T-helper 1 cell treated with Interleukin-12 subunit alpha and Interleukin-12 subunit beta and Interleukin-4 antibody, amounts not matched to agents 30 μg/mL and 1 μg/mL, for 36 hours (primary cell): ENCODE measurements at regions not wholly inside any gene's neighbourhood (a gene's known extent, or its start where the extent isn't known, plus 50 kb on each side); places are given as distances from the start of the nearest gene placed in this dataset.
A peak's percentile ranks its signal among the peaks of the same experiment; 100 is the strongest.

Experiments used
- H3K27ac Mint-ChIP-seq: one replicate; pipeline ENCODE4 v1.8.0; 2021; ENCODE audit warnings: mild to moderate bottlenecking, mixed read lengths
- H3K27me3 Mint-ChIP-seq: one replicate; pipeline ENCODE4 v1.8.0; 2021; ENCODE audit warnings: low read depth, mixed read lengths
- H3K36me3 Mint-ChIP-seq: one replicate; pipeline ENCODE4 v1.8.0; 2021; ENCODE audit warnings: low read depth, mixed read lengths
- H3K4me1 Mint-ChIP-seq: one replicate; pipeline ENCODE4 v1.8.0; 2021; ENCODE audit warnings: low read depth, mixed read lengths
- H3K4me3 Mint-ChIP-seq: one replicate; pipeline ENCODE4 v1.8.0; 2021; ENCODE audit warnings: mild to moderate bottlenecking, moderate library complexity, mixed read lengths
- H3K9me3 Mint-ChIP-seq: one replicate; pipeline ENCODE4 v1.8.0; 2021; ENCODE audit warnings: mixed read lengths

- Mint-ChIP-seq H3K27me3 (no peaks in the 10 kb centered on the region), H3K4me3 (no peak overlapping the region), H3K4me1 (no peaks in the 10 kb centered on the region), H3K36me3 (no peaks in the 10 kb centered on the region), H3K9me3 (no peaks in the 10 kb centered on the region), H3K27ac (no peak overlapping the region)
Observed at GRCh38 chr1:115192200-115192767, 103.0 kb upstream of the TSPAN2 start.

GRCh38 chr1:115191691-115192090 is 102.4 kb upstream of the TSPAN2 start:
- no peaks in the 10 kb centered on the region for H3K9me3 Mint-ChIP-seq

GRCh38 chr1:115190540-115191170 is 101.4 kb upstream of the TSPAN2 start:
- no peaks in the 10 kb centered on the region for H3K9me3 Mint-ChIP-seq
- no peaks in the 10 kb centered on the region for H3K4me1 Mint-ChIP-seq
- H3K27ac Mint-ChIP-seq, result no peak overlapping the region
- H3K36me3 Mint-ChIP-seq, result no peaks in the 10 kb centered on the region
- no peaks in the 10 kb centered on the region for H3K27me3 Mint-ChIP-seq
- no peak overlapping the region for H3K4me3 Mint-ChIP-seq

More at GRCh38 chr1:115191691-115192090, 102.4 kb upstream of the TSPAN2 start:
- Mint-ChIP-seq H3K27me3 (no peaks in the 10 kb centered on the region), H3K27ac (no peak overlapping the region), H3K36me3 (no peaks in the 10 kb centered on the region), H3K4me3 (no peak overlapping the region), H3K4me1 (no peaks in the 10 kb centered on the region)

GRCh38 chr1:115189814-115190539 is 100.7 kb upstream of the TSPAN2 start:
- Mint-ChIP-seq H3K27me3 (no peaks in the 10 kb centered on the region), H3K36me3 (no peaks in the 10 kb centered on the region), H3K27ac (no peak overlapping the region), H3K9me3 (no peaks in the 10 kb centered on the region), H3K4me3 (no peak overlapping the region), H3K4me1 (peaks cover 1% of the 10 kb centered on the region)

- Mint-ChIP-seq H3K4me3 (no peak overlapping the region), H3K9me3 (no peaks in the 10 kb centered on the region), H3K27me3 (no peaks in the 10 kb centered on the region), H3K36me3 (no peaks in the 10 kb centered on the region), H3K27ac (no peak overlapping the region), H3K4me1 (peaks cover 10% of the 10 kb centered on the region)
Observed at GRCh38 chr1:115188680-115189395, 99.5 kb upstream of the TSPAN2 start.

GRCh38 chr1:115186711-115187265 is 97.5 kb upstream of the TSPAN2 start:
- Mint-ChIP-seq H3K27ac (no peak overlapping the region), H3K27me3 (no peaks in the 10 kb centered on the region), H3K4me1 (peaks cover 10% of the 10 kb centered on the region), H3K9me3 (no peaks in the 10 kb centered on the region), H3K36me3 (no peaks in the 10 kb centered on the region), H3K4me3 (no peak overlapping the region)

GRCh38 chr1:115185336-115185735 is 96.0 kb upstream of the TSPAN2 start:
- H3K27ac Mint-ChIP-seq, result no peak overlapping the region
- H3K27me3 Mint-ChIP-seq, result no peaks in the 10 kb centered on the region
- no peak overlapping the region for H3K4me3 Mint-ChIP-seq
- H3K4me1 Mint-ChIP-seq, result peaks cover 10% of the 10 kb centered on the region
- H3K36me3 Mint-ChIP-seq, result no peaks in the 10 kb centered on the region
- no peaks in the 10 kb centered on the region for H3K9me3 Mint-ChIP-seq

GRCh38 chr1:115184951-115185331 is 95.6 kb upstream of the TSPAN2 start:
- no peaks in the 10 kb centered on the region for H3K9me3 Mint-ChIP-seq
- H3K36me3 Mint-ChIP-seq, result no peaks in the 10 kb centered on the region
- H3K4me3 Mint-ChIP-seq, result peak overlapping the region; percentile 8
- no peaks in the 10 kb centered on the region for H3K27me3 Mint-ChIP-seq
- peak overlapping the region; percentile 56 for H3K27ac Mint-ChIP-seq
- H3K4me1 Mint-ChIP-seq, result peaks cover 10% of the 10 kb centered on the region

GRCh38 chr1:115184260-115184950 is 95.1 kb upstream of the TSPAN2 start:
- Mint-ChIP-seq H3K4me1 (peaks cover 10% of the 10 kb centered on the region), H3K4me3 (peak overlapping the region; percentile 8), H3K9me3 (no peaks in the 10 kb centered on the region), H3K27ac (peak overlapping the region; percentile 56), H3K27me3 (no peaks in the 10 kb centered on the region), H3K36me3 (no peaks in the 10 kb centered on the region)

GRCh38 chr1:115183721-115184259 is 94.5 kb upstream of the TSPAN2 start:
- peaks cover 10% of the 10 kb centered on the region for H3K4me1 Mint-ChIP-seq
- no peaks in the 10 kb centered on the region for H3K9me3 Mint-ChIP-seq
- H3K36me3 Mint-ChIP-seq, result no peaks in the 10 kb centered on the region
- no peak overlapping the region for H3K27ac Mint-ChIP-seq
- no peaks in the 10 kb centered on the region for H3K27me3 Mint-ChIP-seq
- H3K4me3 Mint-ChIP-seq, result no peak overlapping the region

GRCh38 chr1:115183158-115183557 is 93.9 kb upstream of the TSPAN2 start:
- no peak overlapping the region for H3K4me3 Mint-ChIP-seq
- no peak overlapping the region for H3K27ac Mint-ChIP-seq
- no peaks in the 10 kb centered on the region for H3K36me3 Mint-ChIP-seq
- no peaks in the 10 kb centered on the region for H3K27me3 Mint-ChIP-seq
- no peaks in the 10 kb centered on the region for H3K9me3 Mint-ChIP-seq
- peaks cover 10% of the 10 kb centered on the region for H3K4me1 Mint-ChIP-seq

- no peaks in the 10 kb centered on the region for H3K9me3 Mint-ChIP-seq
- no peak overlapping the region for H3K27ac Mint-ChIP-seq
- H3K4me3 Mint-ChIP-seq, result no peak overlapping the region
- H3K36me3 Mint-ChIP-seq, result no peaks in the 10 kb centered on the region
- H3K4me1 Mint-ChIP-seq, result peaks cover 10% of the 10 kb centered on the region
- H3K27me3 Mint-ChIP-seq, result no peaks in the 10 kb centered on the region
Observed at GRCh38 chr1:115182012-115182715, 92.9 kb upstream of the TSPAN2 start.

GRCh38 chr1:115181231-115181630 is 91.9 kb upstream of the TSPAN2 start:
- H3K27ac Mint-ChIP-seq, result no peak overlapping the region
- H3K27me3 Mint-ChIP-seq, result no peaks in the 10 kb centered on the region
- H3K4me1 Mint-ChIP-seq, result peaks cover 10% of the 10 kb centered on the region
- no peaks in the 10 kb centered on the region for H3K9me3 Mint-ChIP-seq
- H3K36me3 Mint-ChIP-seq, result no peaks in the 10 kb centered on the region
- no peak overlapping the region for H3K4me3 Mint-ChIP-seq
